ENCODE measurements at regions not wholly inside any gene's neighbourhood (a gene's known extent, or its start where the extent isn't known, plus 50 kb on each side); places are given as distances from the start of the nearest gene placed in this dataset.
"Not testable (repeated sequence)": the region's sequence is repeated elsewhere in the genome, so short reads cannot be mapped to it uniquely, and the experiment has no call there.

DNA sequence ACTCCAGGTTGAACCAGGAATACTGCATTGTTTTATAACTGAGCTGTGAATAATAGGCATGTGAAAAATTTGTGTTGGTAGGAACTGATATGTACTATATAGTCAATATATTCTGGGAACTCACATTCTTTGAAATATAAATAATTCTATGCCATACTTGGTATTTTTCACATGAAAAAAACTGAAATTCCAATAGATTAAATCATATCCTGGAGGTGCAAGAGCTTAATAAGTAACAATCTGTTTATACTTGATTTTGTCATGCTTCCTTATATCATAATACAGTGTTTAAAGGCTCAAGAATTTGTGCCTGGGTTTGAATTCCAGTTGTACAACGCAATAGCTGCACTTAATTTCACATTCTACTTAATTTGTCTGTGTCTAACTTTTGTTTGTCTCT is 387.0 kb downstream of the USP25 start:
- DNase-seq (ENCODE audit: low spot score) = no peak

DNA sequence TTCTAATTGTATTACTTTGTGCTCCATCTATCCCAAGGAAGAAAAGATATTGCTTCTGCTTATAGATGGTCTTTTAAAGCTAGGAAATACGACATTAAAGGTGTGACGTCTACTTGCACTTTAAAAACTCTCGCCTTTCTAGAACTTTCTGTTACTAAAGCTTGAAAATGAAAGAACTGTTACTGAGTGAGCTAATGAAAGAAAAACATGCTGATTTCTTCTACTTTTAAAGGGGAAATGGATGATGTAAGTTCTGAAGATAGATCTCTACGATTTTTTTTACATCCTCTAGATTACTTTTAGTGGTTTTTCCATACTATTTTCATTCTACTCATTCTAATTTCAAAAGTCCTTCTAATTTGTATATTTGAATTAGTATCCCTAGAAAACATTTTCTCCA is 387.5 kb downstream of the USP25 start:
- no peak for DNase-seq (ENCODE audit: low spot score)

DNA sequence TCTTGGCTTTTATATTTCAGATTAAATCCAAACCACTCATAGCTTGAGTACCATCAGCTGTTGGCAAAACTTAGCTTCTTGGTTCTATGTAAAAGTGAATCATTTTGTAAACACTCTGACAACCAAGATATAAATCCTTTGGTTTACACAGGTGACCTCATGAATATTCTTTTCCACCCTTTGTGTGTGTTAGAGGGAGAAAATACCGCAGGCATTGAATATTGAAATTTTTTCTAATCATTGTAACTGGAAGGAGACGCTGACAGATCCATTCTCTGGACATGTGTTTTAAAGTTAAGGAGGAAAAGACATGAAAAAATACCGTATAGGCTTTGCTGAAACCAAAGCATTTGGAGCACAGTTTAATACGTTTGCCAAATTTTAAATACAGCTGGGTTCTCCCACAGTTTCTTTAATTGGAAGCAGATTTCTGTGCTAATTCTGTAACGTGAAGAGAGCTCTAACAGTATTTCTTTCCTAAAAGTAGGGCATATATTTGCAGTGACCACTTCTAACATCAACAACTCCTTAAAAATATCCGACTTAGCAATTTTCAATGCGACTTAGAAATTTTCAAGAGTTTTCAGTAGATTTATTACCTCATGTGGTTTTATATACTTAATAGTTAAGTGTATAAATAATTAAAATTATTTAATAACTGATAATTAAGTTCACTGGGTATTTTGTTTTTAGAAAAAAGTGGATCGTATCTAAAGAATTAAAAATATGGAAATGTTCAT is 388.2 kb downstream of the USP25 start:
- no peak for DNase-seq (ENCODE audit: low spot score)

DNA sequence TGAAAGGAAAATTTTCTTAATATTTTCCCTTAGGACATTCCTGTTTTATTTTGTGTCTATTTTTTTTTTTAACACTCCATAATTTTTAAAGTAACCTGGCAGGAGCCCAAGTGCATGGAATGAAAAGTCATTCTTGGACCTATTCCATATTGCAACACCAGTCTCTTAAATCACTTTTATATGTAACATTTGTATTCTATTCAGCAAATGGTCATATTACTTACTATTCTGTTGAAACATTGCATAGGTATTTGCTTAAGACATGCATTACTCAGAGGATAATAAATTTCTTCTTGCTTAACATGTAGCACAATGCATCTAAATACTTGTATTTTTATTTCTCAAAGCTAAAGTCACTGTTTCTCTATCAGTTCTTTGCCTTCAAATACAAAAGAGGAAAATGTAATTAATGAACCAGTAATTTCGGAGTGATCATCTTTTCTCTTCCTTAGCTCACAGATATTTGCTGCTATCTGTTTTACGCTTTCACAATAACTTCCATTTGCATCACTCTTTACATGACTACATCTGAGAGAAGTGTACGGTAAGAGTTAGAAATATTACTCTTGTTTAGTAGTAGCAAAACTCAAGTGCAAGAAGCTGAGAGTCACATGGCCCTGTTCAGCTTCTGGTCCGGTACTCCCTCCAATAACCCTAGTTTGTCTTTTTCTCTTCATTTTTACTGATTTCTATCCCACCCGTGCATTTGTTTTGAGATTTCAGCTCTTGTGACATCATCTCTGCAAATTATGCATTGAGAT is 394.8 kb downstream of the USP25 start:
- no peak for DNase-seq (ENCODE audit: low spot score)

- no peak for DNase-seq (ENCODE audit: low spot score)
Observed at GRCh38 chr21:16125274-16125673, 395.5 kb downstream of the USP25 start.

GRCh38 chr21:16132453-16132852 is 402.7 kb downstream of the USP25 start:
- DNase-seq (ENCODE audit: low spot score) = not testable (repeated sequence)

DNA sequence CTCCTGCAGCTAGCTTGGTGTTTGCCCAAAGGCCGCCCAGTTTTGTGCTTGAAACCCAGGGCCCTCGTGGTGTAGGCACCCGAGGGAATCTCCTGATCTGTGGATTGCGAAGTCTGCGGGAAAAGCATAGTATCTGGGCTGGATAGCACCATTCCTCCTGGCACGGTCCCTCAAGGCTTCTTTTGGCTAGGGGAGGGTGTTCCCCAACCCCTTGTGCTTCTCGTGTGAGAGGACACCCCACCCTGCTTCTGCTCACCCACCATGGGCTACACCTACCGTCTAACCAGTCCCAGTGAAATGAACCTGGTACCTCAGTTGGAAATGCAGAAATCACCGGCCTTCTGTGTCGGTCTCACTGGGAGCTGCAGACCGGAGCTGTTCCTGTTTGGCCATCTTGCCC is 403.5 kb downstream of the USP25 start:
- DNase-seq (ENCODE audit: low spot score) = no peak

- no peak for DNase-seq (ENCODE audit: low spot score)
Observed at GRCh38 chr21:16134134-16134533, 404.4 kb downstream of the USP25 start.

- no peak for DNase-seq (ENCODE audit: low spot score)
Observed at GRCh38 chr21:16137106-16137505, 407.3 kb downstream of the USP25 start.

- DNase-seq (ENCODE audit: low spot score) = no peak
Observed at GRCh38 chr21:16145052-16145451, 415.3 kb downstream of the USP25 start.

- no peak for DNase-seq (ENCODE audit: low spot score)
Observed at GRCh38 chr21:16145479-16145878, 415.7 kb downstream of the USP25 start.

DNA sequence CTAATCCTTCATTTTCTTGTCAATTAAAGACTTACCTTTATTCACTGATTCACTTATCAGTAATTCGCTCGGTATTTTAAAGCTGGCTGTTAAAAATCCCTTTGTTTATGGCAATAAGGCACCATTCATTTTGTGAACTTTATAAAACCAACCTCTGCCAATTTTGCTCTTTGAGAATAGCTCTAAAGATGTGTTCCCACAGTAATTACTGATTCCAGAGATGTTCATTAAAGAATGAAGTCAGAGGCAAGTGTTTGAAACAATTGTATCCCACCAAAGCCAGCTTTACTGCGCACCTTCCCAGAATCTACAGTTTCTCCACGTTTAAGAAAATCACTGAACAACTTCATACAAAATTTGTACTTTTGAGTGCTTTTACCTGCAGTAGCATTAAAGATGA is 424.5 kb downstream of the USP25 start:
- no peak for DNase-seq (ENCODE audit: low spot score)

- DNase-seq (ENCODE audit: low spot score) = no peak
Observed at GRCh38 chr21:16154951-16155635, 425.3 kb downstream of the USP25 start.

DNA sequence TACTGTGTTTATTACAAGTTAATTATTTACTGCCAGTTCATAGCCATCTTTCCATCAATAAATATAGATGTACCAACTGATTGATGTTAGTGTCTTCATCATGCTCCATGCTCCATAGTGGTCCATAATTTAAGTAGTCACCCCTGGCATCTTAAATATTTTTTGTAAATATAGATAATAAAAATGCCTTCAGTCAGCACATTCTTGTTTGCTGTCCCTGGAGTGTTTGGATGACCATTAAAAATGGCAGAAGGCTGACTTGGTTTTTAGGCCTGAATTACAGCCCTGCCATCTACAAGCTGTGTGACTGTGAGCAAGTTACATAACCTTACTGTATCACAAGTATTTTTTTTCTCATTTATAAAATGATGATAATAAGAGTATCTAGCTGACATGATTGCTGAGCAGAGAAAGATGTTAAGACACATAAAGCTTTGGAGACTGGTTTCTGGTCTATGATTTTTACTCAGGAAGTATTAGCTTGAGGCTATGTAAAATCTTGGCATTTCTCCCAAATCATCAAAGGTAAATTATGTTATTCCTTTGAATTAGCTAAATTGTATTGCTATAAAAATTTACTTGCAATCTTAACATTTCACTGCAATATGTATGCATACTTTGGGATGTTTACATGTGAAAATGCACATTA is 427.2 kb downstream of the USP25 start:
- DNase-seq (ENCODE audit: low spot score) = no peak

DNA sequence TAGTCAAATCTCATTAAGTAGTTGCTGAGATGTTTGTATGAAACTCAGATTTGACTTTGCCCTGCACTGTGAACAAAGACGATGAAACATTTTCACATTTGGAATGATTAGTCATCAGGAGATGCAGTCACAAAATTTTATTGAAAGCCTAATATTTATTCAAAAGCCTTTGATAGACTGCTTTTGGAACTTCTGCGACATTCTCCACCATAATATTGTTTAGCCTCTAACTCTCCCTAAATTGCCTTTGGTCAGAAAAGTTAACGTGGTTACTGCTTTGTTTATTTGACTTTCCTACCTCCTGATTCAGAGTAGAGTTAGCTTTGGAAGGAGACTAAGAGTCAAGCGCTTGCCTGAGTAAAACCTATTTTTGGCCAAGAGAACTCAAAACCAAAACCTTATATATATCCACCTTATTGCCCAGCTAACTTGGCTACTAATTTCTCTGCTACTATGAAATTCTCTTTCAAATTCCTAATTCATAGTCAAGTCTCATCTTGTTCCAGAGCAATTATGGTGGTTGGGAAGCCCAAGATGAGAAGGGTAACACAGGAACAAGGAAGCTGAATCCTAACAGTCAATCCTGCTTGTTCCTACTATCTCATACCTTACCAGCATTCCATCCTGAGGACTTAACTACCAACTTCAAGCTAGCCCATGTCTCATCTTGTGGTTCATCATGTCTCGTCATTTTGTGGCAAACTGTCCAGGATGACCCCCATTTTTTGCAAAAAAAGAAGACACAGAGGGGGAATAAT is 429.6 kb downstream of the USP25 start:
- no peak for DNase-seq (ENCODE audit: low spot score)

DNA sequence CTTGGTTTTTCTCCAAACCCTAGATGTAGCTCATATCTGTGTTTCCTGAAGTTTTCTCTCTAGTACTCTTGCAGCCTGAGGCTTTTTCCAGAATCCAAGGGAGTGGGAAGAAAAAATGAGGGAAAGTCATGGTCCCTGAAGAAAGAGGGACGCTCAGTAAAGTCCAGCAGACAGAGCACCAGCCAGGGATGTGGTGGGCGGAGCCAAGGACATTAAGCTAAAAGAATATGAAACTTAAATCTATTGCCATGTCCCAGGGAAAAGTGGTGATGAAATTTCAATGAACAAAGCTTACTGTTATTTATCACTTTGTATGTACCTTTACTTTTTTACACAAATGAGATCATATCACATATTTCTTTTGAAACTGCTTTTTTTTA is 430.2 kb downstream of the USP25 start:
- DNase-seq (ENCODE audit: low spot score) = no peak

GRCh38 chr21:16162953-16163352 is 433.2 kb downstream of the USP25 start:
- no peak for DNase-seq (ENCODE audit: low spot score)

- peak; percentile 41 for DNase-seq (ENCODE audit: low spot score)
Observed at GRCh38 chr21:16169102-16169511, 439.3 kb downstream of the USP25 start.

- DNase-seq (ENCODE audit: low spot score) = no peak
Observed at GRCh38 chr21:16169779-16170178, 440.0 kb downstream of the USP25 start.

- DNase-seq (ENCODE audit: low spot score) = no peak
Observed at GRCh38 chr21:16176570-16176969, 446.8 kb downstream of the USP25 start.

DNA sequence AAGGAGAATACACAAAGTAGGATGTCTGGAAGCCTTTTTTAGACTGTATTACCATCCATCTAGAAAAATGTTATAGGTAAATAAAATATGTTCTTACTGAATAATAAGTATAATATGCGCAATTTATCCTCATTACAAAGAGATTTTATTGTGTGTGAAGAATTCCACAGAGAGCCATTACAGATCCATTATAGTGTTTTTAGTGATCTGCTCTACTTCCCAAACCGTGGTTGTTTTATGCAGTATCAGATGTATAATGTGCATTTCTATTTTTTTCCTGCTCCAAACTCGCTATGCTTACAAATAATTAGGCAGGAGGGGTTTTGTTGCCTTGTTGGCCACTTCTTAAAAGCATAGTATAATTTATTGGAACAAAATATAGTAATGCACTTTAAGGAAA is 447.8 kb downstream of the USP25 start:
- no peak for DNase-seq (ENCODE audit: low spot score)

DNA sequence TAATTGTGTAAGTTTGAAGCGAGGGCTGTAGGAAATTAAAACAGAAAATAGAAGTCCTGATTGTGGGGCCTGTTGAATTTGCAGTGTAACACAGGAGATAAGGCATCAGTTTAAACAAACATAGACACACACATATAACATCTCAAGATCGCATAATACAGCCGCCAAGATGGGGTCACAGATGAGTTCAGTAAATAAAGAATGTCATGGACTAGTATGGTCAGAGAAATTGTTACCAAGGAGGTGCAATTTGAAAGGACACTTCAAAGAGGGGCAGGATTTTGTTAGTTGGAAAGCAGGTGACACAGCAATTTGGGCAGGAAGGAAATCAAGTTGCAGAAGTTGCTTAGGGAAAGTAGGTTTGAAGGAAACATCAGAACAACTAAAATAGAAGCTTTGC is 450.0 kb downstream of the USP25 start:
- no peak for DNase-seq (ENCODE audit: low spot score)

Data from Ammon's horn (tissue), 1 donor.